Stimulated activated naive B cell treated with anti-CD40 and anti-IgM and Interleukin-4, amounts not matched to agents 10 μg/mL and 1 μg/mL and 100 μg/mL, for 72 hours (primary cell): ENCODE measurements at regions not wholly inside any gene's neighbourhood (a gene's known extent, or its start where the extent isn't known, plus 50 kb on each side); places are given as distances from the start of the nearest gene placed in this dataset.

ENCODE experiments used
- ATAC-seq, 2 donors: fragments of 150-1000 bp; cut with Tn5 transposase; replicated peaks; 2 replicates each; pipeline ENCODE4 v1.10.0; 2021; ENCODE audit warnings: moderate library complexity in 1 of 2
- DNase-seq: peaks from one replicate; pipeline ENCODE4 v3.0.0; 2021
- H3K27ac Mint-ChIP-seq: one replicate; pipeline ENCODE4 v1.8.0; 2022; ENCODE audit warnings: mild to moderate bottlenecking, mixed read lengths
- H3K27me3 Mint-ChIP-seq, 2 donors: one replicate each; pipeline ENCODE4 v1.8.0; 2022; ENCODE audit warnings: mixed read lengths in 2 of 2
- H3K36me3 Mint-ChIP-seq, 2 donors: one replicate each; pipeline ENCODE4 v1.8.0; 2022; ENCODE audit warnings: mixed read lengths in 2 of 2, mild to moderate bottlenecking in 1 of 2
- H3K4me1 Mint-ChIP-seq, 2 donors: one replicate each; pipeline ENCODE4 v1.8.0; 2022; ENCODE audit warnings: mixed read lengths in 2 of 2, mild to moderate bottlenecking in 1 of 2
- H3K4me3 Mint-ChIP-seq, 2 donors: one replicate each; pipeline ENCODE4 v1.8.0; 2022; ENCODE audit warnings: mild to moderate bottlenecking in 2 of 2, mixed read lengths in 2 of 2, moderate library complexity in 1 of 2
- H3K9me3 Mint-ChIP-seq, 2 donors: one replicate each; pipeline ENCODE4 v1.8.0; 2022; ENCODE audit warnings: mixed read lengths in 2 of 2, mild to moderate bottlenecking in 1 of 2

GRCh38 chr5:117302949-117303348 is 728.3 kb upstream of the SEMA6A start:
- no peak for DNase-seq
- Mint-ChIP-seq H3K4me1 (no peaks in the 10 kb centered on the region), H3K9me3 (peaks cover 0 to 3% of the 10 kb centered on the region in 2 donors), H3K4me3 (no peak overlapping the region), H3K27me3 (no peaks in the 10 kb centered on the region), H3K27ac (no peak overlapping the region), H3K36me3 (no peaks in the 10 kb centered on the region)
- no peak for ATAC-seq

GRCh38 chr5:117302473-117302872 is 727.9 kb upstream of the SEMA6A start:
- H3K4me1 Mint-ChIP-seq: no peaks in the 10 kb centered on the region
- H3K4me3 Mint-ChIP-seq: no peak overlapping the region
- no peaks in the 10 kb centered on the region for H3K27me3 Mint-ChIP-seq
- H3K9me3 Mint-ChIP-seq: peaks cover 0 to 3% of the 10 kb centered on the region in 2 donors
- no peak overlapping the region for H3K27ac Mint-ChIP-seq
- ATAC-seq (no peak), DNase-seq (no peak)
- H3K36me3 Mint-ChIP-seq: no peaks in the 10 kb centered on the region

GRCh38 chr5:117299936-117300328 is 725.3 kb upstream of the SEMA6A start:
- Mint-ChIP-seq H3K27me3 (no peaks in the 10 kb centered on the region), H3K9me3 (peaks cover 0 to 6% of the 10 kb centered on the region in 2 donors), H3K36me3 (no peaks in the 10 kb centered on the region), H3K27ac (no peak overlapping the region), H3K4me1 (no peaks in the 10 kb centered on the region), H3K4me3 (no peak overlapping the region)
- DNase-seq (no peak), ATAC-seq (no peak)

- H3K4me1 Mint-ChIP-seq: no peaks in the 10 kb centered on the region
- no peak for DNase-seq
- no peak overlapping the region for H3K4me3 Mint-ChIP-seq
- H3K36me3 Mint-ChIP-seq: no peaks in the 10 kb centered on the region
- ATAC-seq: no peak
- no peak overlapping the region for H3K27ac Mint-ChIP-seq
- H3K9me3 Mint-ChIP-seq: peaks cover 0 to 8% of the 10 kb centered on the region in 2 donors
- no peaks in the 10 kb centered on the region for H3K27me3 Mint-ChIP-seq
Measured at GRCh38 chr5:117299224-117299935, 724.8 kb upstream of the SEMA6A start.

GRCh38 chr5:117296872-117297271 is 722.2 kb upstream of the SEMA6A start:
- no peak overlapping the region for H3K27ac Mint-ChIP-seq
- peaks cover 5 to 10% of the 10 kb centered on the region in 2 donors for H3K9me3 Mint-ChIP-seq
- H3K4me1 Mint-ChIP-seq: no peaks in the 10 kb centered on the region
- no peak overlapping the region for H3K4me3 Mint-ChIP-seq
- H3K36me3 Mint-ChIP-seq: no peaks in the 10 kb centered on the region
- no peaks in the 10 kb centered on the region for H3K27me3 Mint-ChIP-seq
- no peak for ATAC-seq
- DNase-seq: no peak

GRCh38 chr5:117295941-117296340 is 721.3 kb upstream of the SEMA6A start:
- Mint-ChIP-seq H3K27me3 (no peaks in the 10 kb centered on the region), H3K27ac (no peak overlapping the region), H3K36me3 (no peaks in the 10 kb centered on the region), H3K4me3 (no peak overlapping the region), H3K4me1 (no peaks in the 10 kb centered on the region), H3K9me3 (peaks cover 5 to 10% of the 10 kb centered on the region in 2 donors)
- no peak for DNase-seq
- ATAC-seq: no peak

- Mint-ChIP-seq H3K4me1 (no peaks in the 10 kb centered on the region), H3K36me3 (no peaks in the 10 kb centered on the region), H3K27me3 (no peaks in the 10 kb centered on the region), H3K9me3 (no peaks in the 10 kb centered on the region), H3K4me3 (no peak overlapping the region), H3K27ac (no peak overlapping the region)
- no peak for ATAC-seq
- no peak for DNase-seq
Measured at GRCh38 chr5:117286813-117287212, 712.2 kb upstream of the SEMA6A start.

- no peak overlapping the region for H3K4me3 Mint-ChIP-seq
- ATAC-seq (no peak), DNase-seq (no peak)
- no peaks in the 10 kb centered on the region for H3K4me1 Mint-ChIP-seq
- no peaks in the 10 kb centered on the region for H3K36me3 Mint-ChIP-seq
- H3K27ac Mint-ChIP-seq: no peak overlapping the region
- H3K27me3 Mint-ChIP-seq: no peaks in the 10 kb centered on the region
- H3K9me3 Mint-ChIP-seq: peaks cover 0 to 1% of the 10 kb centered on the region in 2 donors
Measured at GRCh38 chr5:117271656-117272055, 697.0 kb upstream of the SEMA6A start.

GRCh38 chr5:117266280-117266679 is 691.7 kb upstream of the SEMA6A start:
- Mint-ChIP-seq H3K4me1 (no peaks in the 10 kb centered on the region), H3K36me3 (no peaks in the 10 kb centered on the region), H3K27me3 (no peaks in the 10 kb centered on the region), H3K4me3 (no peak overlapping the region), H3K27ac (no peak overlapping the region), H3K9me3 (peaks cover 0 to 10% of the 10 kb centered on the region in 2 donors)
- DNase-seq (no peak), ATAC-seq (no peak)

- H3K27ac Mint-ChIP-seq: no peak overlapping the region
- H3K27me3 Mint-ChIP-seq: no peaks in the 10 kb centered on the region
- DNase-seq (no peak), ATAC-seq (no peak)
- H3K36me3 Mint-ChIP-seq: no peaks in the 10 kb centered on the region
- peaks cover 0 to 10% of the 10 kb centered on the region in 2 donors for H3K9me3 Mint-ChIP-seq
- no peaks in the 10 kb centered on the region for H3K4me1 Mint-ChIP-seq
- no peak overlapping the region for H3K4me3 Mint-ChIP-seq
Measured at GRCh38 chr5:117263231-117263630, 688.6 kb upstream of the SEMA6A start.

GRCh38 chr5:117262572-117263131 is 688.0 kb upstream of the SEMA6A start:
- H3K9me3 Mint-ChIP-seq: peaks cover 0 to 10% of the 10 kb centered on the region in 2 donors

GRCh38 chr5:117261948-117262571 is 687.4 kb upstream of the SEMA6A start:
- Mint-ChIP-seq H3K4me3 (no peak overlapping the region), H3K4me1 (no peaks in the 10 kb centered on the region), H3K36me3 (no peaks in the 10 kb centered on the region), H3K9me3 (peaks cover 0 to 10% of the 10 kb centered on the region in 2 donors), H3K27me3 (no peaks in the 10 kb centered on the region), H3K27ac (no peak overlapping the region)
- DNase-seq (no peak), ATAC-seq (no peak)

More at GRCh38 chr5:117262572-117263131, 688.0 kb upstream of the SEMA6A start:
- no peak overlapping the region for H3K4me3 Mint-ChIP-seq
- no peak overlapping the region for H3K27ac Mint-ChIP-seq
- no peaks in the 10 kb centered on the region for H3K27me3 Mint-ChIP-seq
- no peaks in the 10 kb centered on the region for H3K36me3 Mint-ChIP-seq
- DNase-seq (no peak), ATAC-seq (no peak)
- H3K4me1 Mint-ChIP-seq: no peaks in the 10 kb centered on the region

GRCh38 chr5:117255211-117256027 is 680.8 kb upstream of the SEMA6A start:
- no peak overlapping the region for H3K4me3 Mint-ChIP-seq
- H3K9me3 Mint-ChIP-seq: peaks cover 0 to 3% of the 10 kb centered on the region in 2 donors
- no peaks in the 10 kb centered on the region for H3K27me3 Mint-ChIP-seq
- H3K4me1 Mint-ChIP-seq: no peaks in the 10 kb centered on the region
- H3K27ac Mint-ChIP-seq: no peak overlapping the region
- H3K36me3 Mint-ChIP-seq: no peaks in the 10 kb centered on the region
- no peak for DNase-seq
- ATAC-seq: no peak

GRCh38 chr5:117252566-117252965 is 677.9 kb upstream of the SEMA6A start:
- Mint-ChIP-seq H3K36me3 (no peaks in the 10 kb centered on the region), H3K27me3 (no peaks in the 10 kb centered on the region), H3K9me3 (peaks cover 0 to 5% of the 10 kb centered on the region in 2 donors), H3K4me3 (no peak overlapping the region), H3K4me1 (no peaks in the 10 kb centered on the region), H3K27ac (no peak overlapping the region)
- DNase-seq (no peak), ATAC-seq (no peak)
